Endothelial cell of umbilical vein (primary cell): ENCODE measurements at regions not wholly inside any gene's neighbourhood (a gene's known extent, or its start where the extent isn't known, plus 50 kb on each side); places are given as distances from the start of the nearest gene placed in this dataset.

Experiments
- BruUV-seq: library from RNA; stranded (reverse); fragments of 400-500 nt; replicated peaks from 2 replicates; lab custom pipeline; 2021; lab: Mats Ljungman, UMichigan
- CTCF ChIA-PET: fragments of 300-600, 350-600 bp; sonication (Branson Sonifier 250); formaldehyde crosslinking; loops from one replicate; lab custom pipeline; 2021; ENCODE audit warnings: antibody characterized with exemption, inconsistent platforms; lab: Charles Lee
- POLR2A ChIA-PET: fragments of 300-600, 350-600 bp; sonication (Branson Sonifier 250); formaldehyde crosslinking; loops from one replicate; lab custom pipeline; 2021; ENCODE audit warnings: antibody characterized with exemption, inconsistent platforms; lab: Charles Lee
- DNase-seq: peaks from one replicate; pipeline ENCODE4 v3.0.0-alpha.2; 2011; ENCODE audit warnings: low read depth, low spot score
- FAIRE-seq: peaks from 2 replicates; lab custom pipeline; 2011; peaks lifted over from hg19 to GRCh38; lab: Jason Lieb, UNC
- H2AFZ ChIP-seq: 2 replicates; pipeline ENCODE4 v1.6.0; 2012; ENCODE audit warnings: low read depth, low read length, control low read depth, inconsistent platforms
- H3K27ac ChIP-seq: 2 replicates; pipeline ENCODE4 v1.5.1; 2011; ENCODE audit warnings: low read depth, mild to moderate bottlenecking, control low read depth, low read length, moderate library complexity; ENCODE audit not compliant: insufficient read depth
- H3K27me3 ChIP-seq, 2 experiments: 2 replicates each; pipeline versions ENCODE4 v1.6.0 to v1.6.1; 2011; ENCODE audit warnings: low read length in 2 of 2, mixed read lengths in 1 of 2; ENCODE audit not compliant: control insufficient read depth in 2 of 2, insufficient read depth in 2 of 2
- H3K36me3 ChIP-seq, 2 experiments: 2 replicates in 1 of 2; 3 replicates in 1 of 2; pipeline ENCODE4 v1.5.1; 2011; ENCODE audit warnings: low read length in 2 of 2, mild to moderate bottlenecking in 1 of 2, moderate library complexity in 1 of 2; ENCODE audit not compliant: control insufficient read depth in 2 of 2, insufficient read depth in 2 of 2; ENCODE audit errors: extremely low read depth in 1 of 2
- H3K4me1 ChIP-seq: 3 replicates; pipeline ENCODE4 v1.5.1; 2011; ENCODE audit warnings: mild to moderate bottlenecking, low read length; ENCODE audit not compliant: control insufficient read depth, insufficient read depth; ENCODE audit errors: extremely low read depth
- H3K4me2 ChIP-seq: 2 replicates; pipeline ENCODE4 v1.6.1; 2011; ENCODE audit warnings: low read length, control low read depth, mixed read lengths; ENCODE audit not compliant: insufficient read depth
- H3K4me3 ChIP-seq, 3 experiments: fragments of 200-600 bp in 1 of 3; sonication (generic), shearing (Covaris generic) in 1 of 3; replicated peaks in 1 of 3; 2 replicates each; pipeline ENCODE4 v1.5.1; 2011 to 2016; ENCODE audit warnings: control low read depth in 3 of 3, low read length in 3 of 3, mild to moderate bottlenecking in 2 of 3, inconsistent platforms in 1 of 3, low read depth in 1 of 3, moderate library complexity in 1 of 3; ENCODE audit not compliant: insufficient read depth in 1 of 3
- H3K79me2 ChIP-seq: 2 replicates; pipeline ENCODE4 v1.6.0; 2012; ENCODE audit warnings: low read length, inconsistent platforms; ENCODE audit not compliant: control insufficient read depth, insufficient read depth
- H3K9ac ChIP-seq: replicated peaks from 2 replicates; pipeline ENCODE3; 2011; ENCODE audit warnings: low read length, control low read depth; ENCODE audit not compliant: insufficient read depth; ENCODE audit errors: extremely low read depth
- H3K9me1 ChIP-seq: replicated peaks from 3 replicates; pipeline ENCODE4 v1.6.0; 2011; ENCODE audit warnings: mild to moderate bottlenecking, low read length; ENCODE audit not compliant: control insufficient read depth, insufficient read depth; ENCODE audit errors: extremely low read depth
- H3K9me3 ChIP-seq: replicated peaks from 2 replicates; pipeline ENCODE4 v1.5.1; 2012; ENCODE audit warnings: low read length, inconsistent platforms; ENCODE audit not compliant: control insufficient read depth, insufficient read depth
- H4K20me1 ChIP-seq: replicated peaks from 2 replicates; pipeline ENCODE3; 2011; ENCODE audit warnings: mild to moderate bottlenecking, low read length; ENCODE audit not compliant: control insufficient read depth, insufficient read depth; ENCODE audit errors: extremely low read depth
- EZH2 ChIP-seq: IDR thresholded peaks from 2 replicates; pipeline ENCODE4 v1.6.1; 2012; ENCODE audit warnings: borderline replicate concordance, low read depth, mild to moderate bottlenecking, moderate library complexity, low read length, inconsistent platforms; ENCODE audit not compliant: severe bottlenecking
- JUN ChIP-seq: IDR thresholded peaks from 2 replicates; pipeline ENCODE4 v1.6.1; 2011; ENCODE audit warnings: borderline replicate concordance, low read depth; ENCODE audit not compliant: insufficient read length, insufficient read depth
- dilution Hi-C: fragments of 300-500 bp; cut with MboI; formaldehyde crosslinking; loops from one replicate; pipeline ENCODE4 v1.15.0; 2019; ENCODE audit warnings: low sequenced_read_pairs; ENCODE audit not compliant: extremely low pct_ligation_motif_present
- intact Hi-C: fragments of 100-400 bp; cut with micrococcal nuclease; formaldehyde crosslinking; loops from one replicate; pipeline ENCODE4 v1.10.0; 2022
- TF ChIP-seq, protein P1 (sequence below), 2 donors: IDR thresholded peaks; 1 replicate in 1 of 2; 2 replicates in 1 of 2; pipeline ENCODE4 v1.5.1; 2011; ENCODE audit warnings: low read length in 2 of 2, mild to moderate bottlenecking in 2 of 2, moderate library complexity in 2 of 2, control low read depth in 1 of 2, inconsistent platforms in 1 of 2, low read depth in 1 of 2; ENCODE audit not compliant: insufficient read depth in 1 of 2; ENCODE audit errors: extremely low read depth in 1 of 2

DNA sequence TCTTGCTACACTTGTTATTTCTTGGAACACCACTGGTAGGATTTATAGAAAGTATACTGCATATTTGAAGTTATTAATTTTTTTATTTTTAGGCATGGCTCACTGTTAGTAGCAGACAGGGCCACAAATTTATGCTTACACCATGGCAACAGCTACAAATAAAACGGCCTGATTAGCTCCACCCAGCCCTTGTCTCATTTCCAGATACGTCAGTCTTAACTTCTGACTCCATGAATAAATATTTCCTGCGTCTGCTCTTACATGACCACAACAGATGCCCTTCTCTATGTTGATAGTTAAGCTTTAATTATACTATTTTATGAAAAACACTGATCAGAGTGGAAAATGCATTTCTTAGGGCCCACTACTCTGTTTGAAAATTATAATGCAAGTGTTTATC, 62.3 kb upstream of the CPOX start:
- no peaks in the 10 kb centered on the region for H3K36me3 ChIP-seq
- BruUV-seq = no TSS peak
- peak overlapping the region; percentile 51 for H2AFZ ChIP-seq
- ChIA-PET POLR2A (no interaction called here), CTCF (interaction anchor here (0.9 kb wide), 1 partner anchor 54 kb away, joined by 4 read pairs; no protein-coding TSS in a partner anchor)
- DNase-seq (peak; percentile 92), FAIRE-seq (peak; percentile 66)
- H3K9ac ChIP-seq = peak overlapping the region; percentile 19
- dilution Hi-C loops (no loop called here), intact Hi-C loops (no loop called here)
- no peaks in the 10 kb centered on the region for H3K9me3 ChIP-seq
- H3K4me2 ChIP-seq = peak overlapping the region; percentile 78
- peaks cover 7% of the 10 kb centered on the region for H3K4me1 ChIP-seq
- H3K4me3 ChIP-seq = no peak overlapping the region
- TF ChIP-seq JUN (peak; percentile 59), EZH2 (no peak)
- H3K9me1 ChIP-seq = no peaks in the 10 kb centered on the region
- H3K27me3 ChIP-seq = peaks cover 0 to 4% of the 10 kb centered on the region in 2 experiments
- H3K79me2 ChIP-seq = no peaks in the 10 kb centered on the region
- peak overlapping the region; percentile 59 for H3K27ac ChIP-seq
- H4K20me1 ChIP-seq = no peaks in the 10 kb centered on the region

DNA sequence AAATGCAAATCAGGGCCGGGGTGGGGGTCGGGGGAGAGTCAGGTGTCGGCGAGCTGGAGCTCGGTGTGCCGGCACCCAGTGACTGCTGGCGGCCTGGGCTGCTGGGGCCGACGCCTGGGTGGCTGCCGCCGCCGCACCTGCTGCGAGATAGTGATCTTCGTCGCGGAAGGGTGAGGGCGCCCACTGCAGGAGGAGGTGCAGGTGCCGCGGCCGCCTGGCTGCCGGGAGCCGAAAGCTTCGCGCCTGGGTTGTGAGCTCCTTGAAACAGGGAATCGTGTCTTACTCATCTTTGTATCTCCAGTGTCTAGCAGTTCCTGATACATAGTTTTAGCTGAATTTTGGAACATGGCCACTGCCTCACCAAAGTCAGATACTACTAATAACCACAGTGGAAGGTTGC, 64.0 kb upstream of the CPOX start:
- H2AFZ ChIP-seq = peak overlapping the region; percentile 42
- intact Hi-C loops = no loop called here
- POLR2A ChIA-PET = no interaction called here

More for the DNA sequence above, 64.0 kb upstream of the CPOX start:
- no peak for FAIRE-seq
- CTCF ChIA-PET = interaction anchor here (0.6 to 1.6 kb wide), 7 partner anchors 8 to 108 kb away, joined by 3 to 10 read pairs (median 4); no protein-coding TSS in a partner anchor
- peaks cover 7% of the 10 kb centered on the region for H3K4me1 ChIP-seq
- H3K9ac ChIP-seq = no peak overlapping the region
- H3K9me3 ChIP-seq = no peaks in the 10 kb centered on the region
- no peak overlapping the region for H3K27ac ChIP-seq
- H3K9me1 ChIP-seq = no peaks in the 10 kb centered on the region
- H3K4me3 ChIP-seq = no peak overlapping the region
- H4K20me1 ChIP-seq = no peaks in the 10 kb centered on the region
- peak overlapping the region; percentile 24 for H3K4me2 ChIP-seq
- DNase-seq = no peak
- H3K79me2 ChIP-seq = no peaks in the 10 kb centered on the region
- H3K36me3 ChIP-seq = no peaks in the 10 kb centered on the region
- TF ChIP-seq, protein P1, sequence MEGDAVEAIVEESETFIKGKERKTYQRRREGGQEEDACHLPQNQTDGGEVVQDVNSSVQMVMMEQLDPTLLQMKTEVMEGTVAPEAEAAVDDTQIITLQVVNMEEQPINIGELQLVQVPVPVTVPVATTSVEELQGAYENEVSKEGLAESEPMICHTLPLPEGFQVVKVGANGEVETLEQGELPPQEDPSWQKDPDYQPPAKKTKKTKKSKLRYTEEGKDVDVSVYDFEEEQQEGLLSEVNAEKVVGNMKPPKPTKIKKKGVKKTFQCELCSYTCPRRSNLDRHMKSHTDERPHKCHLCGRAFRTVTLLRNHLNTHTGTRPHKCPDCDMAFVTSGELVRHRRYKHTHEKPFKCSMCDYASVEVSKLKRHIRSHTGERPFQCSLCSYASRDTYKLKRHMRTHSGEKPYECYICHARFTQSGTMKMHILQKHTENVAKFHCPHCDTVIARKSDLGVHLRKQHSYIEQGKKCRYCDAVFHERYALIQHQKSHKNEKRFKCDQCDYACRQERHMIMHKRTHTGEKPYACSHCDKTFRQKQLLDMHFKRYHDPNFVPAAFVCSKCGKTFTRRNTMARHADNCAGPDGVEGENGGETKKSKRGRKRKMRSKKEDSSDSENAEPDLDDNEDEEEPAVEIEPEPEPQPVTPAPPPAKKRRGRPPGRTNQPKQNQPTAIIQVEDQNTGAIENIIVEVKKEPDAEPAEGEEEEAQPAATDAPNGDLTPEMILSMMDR (IDR thresholded peaks at IDR 0.05; ENCODE audit: extremely low read depth in 1 of 2, insufficient read depth in 1 of 2, low read depth in 1 of 2, low read length in 2 of 2) = peak in 1 of 2 donors; percentile 4
- no peak for TF ChIP-seq JUN
- dilution Hi-C loops = no loop called here
- no TSS peak for BruUV-seq
- peaks cover 0 to 4% of the 10 kb centered on the region in 2 experiments for H3K27me3 ChIP-seq
